K562 (cell line): ENCODE measurements at regions not wholly inside any gene's neighbourhood (a gene's known extent, or its start where the extent isn't known, plus 50 kb on each side); places are given as distances from the start of the nearest gene placed in this dataset.

ENCODE experiments used
- CREB1 ChIP-seq, 2 experiments: sonication (generic) in 1 of 2; formaldehyde crosslinking in 1 of 2; IDR thresholded peaks; 2 replicates each; pipeline versions ENCODE4 v1.6.1 to v1.8.0; 2012 to 2022; ENCODE audit warnings: inconsistent platforms in 1 of 2, mild to moderate bottlenecking in 1 of 2, missing genetic modification reagents in 1 of 2, moderate library complexity in 1 of 2
- CREB3 ChIP-seq: fragments of 450-650 bp; conservative IDR thresholded peaks from 2 replicates; pipeline ENCODE4 v1.6.1; 2016; ENCODE audit warnings: missing genetic modification characterization, low read depth, mild to moderate bottlenecking, missing compliant biosample characterization, moderate library complexity
- CTCF ChIP-seq, 3 experiments: IDR thresholded peaks in 2 of 3; conservative IDR thresholded peaks in 1 of 3; 2 replicates each; pipeline ENCODE4 v1.5.1; 2011 to 2012; ENCODE audit warnings: low read length in 3 of 3, mild to moderate bottlenecking in 3 of 3, control low read depth in 2 of 3, improper control_type of control experiment in 1 of 3, inconsistent platforms in 1 of 3, low read depth in 1 of 3, mixed read lengths in 1 of 3, moderate library complexity in 1 of 3; ENCODE audit not compliant: insufficient read depth in 2 of 3
- HIVEP1 ChIP-seq: fragments of 250-450 bp; sonication (Bioruptor Pico); IDR thresholded peaks from 2 replicates; pipeline ENCODE4 v1.4.0; 2020; ENCODE audit warnings: mild to moderate bottlenecking
- LEF1 ChIP-seq: fragments of 450-650 bp; IDR thresholded peaks from 2 replicates; pipeline ENCODE4 v1.6.1; 2016; ENCODE audit warnings: mild to moderate bottlenecking
- MXI1 ChIP-seq: IDR thresholded peaks from 2 replicates; pipeline ENCODE4 v1.6.1; 2011; ENCODE audit warnings: low read depth, mild to moderate bottlenecking, improper control_type of control experiment, low read length
- MYNN ChIP-seq, 2 experiments: sonication (generic); formaldehyde crosslinking in 1 of 2; IDR thresholded peaks; 2 replicates each; pipeline versions ENCODE4 v1.5.0 to v1.6.1; 2016 to 2020; ENCODE audit warnings: antibody characterized with exemption in 1 of 2, missing genetic modification reagents in 1 of 2
- NR2C2 ChIP-seq, 2 experiments: fragments of 200-800 bp in 1 of 2; sonication (Bioruptor generic) in 1 of 2; sonication (generic) in 1 of 2; formaldehyde crosslinking in 1 of 2; IDR thresholded peaks; 2 replicates each; pipeline versions ENCODE4 v1.6.1 to v1.8.0; 2016 to 2022; ENCODE audit warnings: mild to moderate bottlenecking in 1 of 2, missing compliant biosample characterization in 1 of 2, missing genetic modification characterization in 1 of 2, missing genetic modification reagents in 1 of 2
- POLR2A ChIP-seq: fragments of 450-650 bp; conservative IDR thresholded peaks from 2 replicates; pipeline ENCODE4 v1.6.1; 2016
- RAD21 ChIP-seq, 2 experiments: fragments of 250-450 bp in 1 of 2; fragments of 450-650 bp in 1 of 2; sonication (Bioruptor Pico) in 1 of 2; formaldehyde crosslinking in 1 of 2; IDR thresholded peaks in 1 of 2; conservative IDR thresholded peaks in 1 of 2; 2 replicates each; pipeline versions ENCODE4 v1.4.0 to v1.8.0; 2020 to 2022; ENCODE audit warnings: mild to moderate bottlenecking in 2 of 2, moderate library complexity in 1 of 2
- ZNF324 ChIP-seq: fragments of 250-450 bp; sonication (Bioruptor Pico); IDR thresholded peaks from 2 replicates; pipeline ENCODE4 v1.4.0; 2020; ENCODE audit warnings: mild to moderate bottlenecking
- ZNF449 ChIP-seq: fragments of 250-450 bp; sonication (Bioruptor Pico); IDR thresholded peaks from 2 replicates; pipeline ENCODE4 v1.8.0; 2022; ENCODE audit warnings: moderate library complexity, mild to moderate bottlenecking, inconsistent platforms

- no peak for TF ChIP-seq MYNN (IDR thresholded peaks at IDR 0.05)
- TF ChIP-seq MYNN (CRISPR knock-in tag; IDR thresholded peaks at IDR 0.05) = no peak
- no peak for TF ChIP-seq CREB3 (tag)
- TF ChIP-seq MXI1 = no peak
- TF ChIP-seq LEF1 = no peak
- TF ChIP-seq CREB1 (IDR thresholded peaks at IDR 0.05) = no peak
- no peak for TF ChIP-seq CREB1 (CRISPR knock-in tag; IDR thresholded peaks at IDR 0.05)
- TF ChIP-seq ZNF449 (CRISPR knock-in tag) = no peak
- TF ChIP-seq CTCF (IDR thresholded peaks at IDR 0.05 in 2 of 3, conservative IDR thresholded peaks at IDR 0.05 in 1 of 3; ENCODE audit: insufficient read depth in 2 of 3, low read depth in 1 of 3, low read length in 3 of 3) = no peak
- TF ChIP-seq HIVEP1 (CRISPR knock-in tag) = no peak
- no peak for TF ChIP-seq POLR2A
- TF ChIP-seq RAD21 (CRISPR knock-in tag; conservative IDR thresholded peaks at IDR 0.05 in 1 of 2, IDR thresholded peaks at IDR 0.05 in 1 of 2) = no peak
- TF ChIP-seq ZNF324 (CRISPR knock-in tag) = no peak
- TF ChIP-seq NR2C2 (CRISPR knock-in tag; IDR thresholded peaks at IDR 0.05) = no peak
- no peak for TF ChIP-seq NR2C2 (tag; IDR thresholded peaks at IDR 0.05)
Observed at GRCh38 chr15:95368191-95368590, 962.3 kb upstream of the NR2F2 start.
